ENCODE measurements at regions not wholly inside any gene's neighbourhood (a gene's known extent, or its start where the extent isn't known, plus 50 kb on each side); places are given as distances from the start of the nearest gene placed in this dataset.

- Histone ChIP-seq H3K9me3 (no peaks in the 10 kb centered on the region), H3K4me3 (no peak overlapping the region), H3K36me3 (no peaks in the 10 kb centered on the region), H3K27ac (no peak overlapping the region), H3K4me1 (replicated peaks) (no peaks in the 10 kb centered on the region), H3K27me3 (replicated peaks; ENCODE audit: insufficient read depth) (no peaks in the 10 kb centered on the region)
- TF ChIP-seq POLR2A (IDR thresholded peaks at IDR 0.05) (no peak), POLR2AphosphoS5 (IDR thresholded peaks at IDR 0.05) (no peak)
- TF ChIP-seq, protein P1, sequence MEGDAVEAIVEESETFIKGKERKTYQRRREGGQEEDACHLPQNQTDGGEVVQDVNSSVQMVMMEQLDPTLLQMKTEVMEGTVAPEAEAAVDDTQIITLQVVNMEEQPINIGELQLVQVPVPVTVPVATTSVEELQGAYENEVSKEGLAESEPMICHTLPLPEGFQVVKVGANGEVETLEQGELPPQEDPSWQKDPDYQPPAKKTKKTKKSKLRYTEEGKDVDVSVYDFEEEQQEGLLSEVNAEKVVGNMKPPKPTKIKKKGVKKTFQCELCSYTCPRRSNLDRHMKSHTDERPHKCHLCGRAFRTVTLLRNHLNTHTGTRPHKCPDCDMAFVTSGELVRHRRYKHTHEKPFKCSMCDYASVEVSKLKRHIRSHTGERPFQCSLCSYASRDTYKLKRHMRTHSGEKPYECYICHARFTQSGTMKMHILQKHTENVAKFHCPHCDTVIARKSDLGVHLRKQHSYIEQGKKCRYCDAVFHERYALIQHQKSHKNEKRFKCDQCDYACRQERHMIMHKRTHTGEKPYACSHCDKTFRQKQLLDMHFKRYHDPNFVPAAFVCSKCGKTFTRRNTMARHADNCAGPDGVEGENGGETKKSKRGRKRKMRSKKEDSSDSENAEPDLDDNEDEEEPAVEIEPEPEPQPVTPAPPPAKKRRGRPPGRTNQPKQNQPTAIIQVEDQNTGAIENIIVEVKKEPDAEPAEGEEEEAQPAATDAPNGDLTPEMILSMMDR (IDR thresholded peaks at IDR 0.05) = no peak
- 77% methylated on average over 2 of the region's 2 CpGs for WGBS
- no peak for DNase-seq (ENCODE audit: low spot score)
- intact Hi-C loops (cut with DNase I) = no loop called here
Observed at GRCh38 chr4:31955346-31955745, 1235.2 kb downstream of the PCDH7 start.

GRCh38 chr4:31959972-31960371, 1239.8 kb downstream of the PCDH7 start:
- TF ChIP-seq POLR2AphosphoS5 (IDR thresholded peaks at IDR 0.05) (no peak), POLR2A (IDR thresholded peaks at IDR 0.05) (no peak)
- TF ChIP-seq, protein P1 (IDR thresholded peaks at IDR 0.05) = no peak
- no peaks in the 10 kb centered on the region for H3K27me3 ChIP-seq (replicated peaks; ENCODE audit: insufficient read depth)
- no peak overlapping the region for H3K4me3 ChIP-seq
- H3K27ac ChIP-seq = no peak overlapping the region
- no peaks in the 10 kb centered on the region for H3K4me1 ChIP-seq (replicated peaks)
- intact Hi-C loops (cut with DNase I) = no loop called here
- H3K9me3 ChIP-seq = no peaks in the 10 kb centered on the region
- DNase-seq (ENCODE audit: low spot score) = no peak
- H3K36me3 ChIP-seq = no peaks in the 10 kb centered on the region

- H3K27me3 ChIP-seq (replicated peaks; ENCODE audit: insufficient read depth) = no peaks in the 10 kb centered on the region
- intact Hi-C loops (cut with DNase I) = no loop called here
- no peak overlapping the region for H3K27ac ChIP-seq
- 52% methylated on average over 3 of the region's 3 CpGs for WGBS
- no peak overlapping the region for H3K4me3 ChIP-seq
- no peak for DNase-seq (ENCODE audit: low spot score)
- H3K9me3 ChIP-seq = no peaks in the 10 kb centered on the region
- H3K36me3 ChIP-seq = no peaks in the 10 kb centered on the region
- H3K4me1 ChIP-seq (replicated peaks) = no peaks in the 10 kb centered on the region
- TF ChIP-seq POLR2AphosphoS5 (IDR thresholded peaks at IDR 0.05) = no peak
- TF ChIP-seq POLR2A (IDR thresholded peaks at IDR 0.05) = no peak
- TF ChIP-seq, protein P1 (IDR thresholded peaks at IDR 0.05) = no peak
Observed at GRCh38 chr4:31964685-31965084, 1244.5 kb downstream of the PCDH7 start.

GRCh38 chr4:31968842-31969241, 1248.7 kb downstream of the PCDH7 start:
- no peak for DNase-seq (ENCODE audit: low spot score)
- TF ChIP-seq POLR2AphosphoS5 (IDR thresholded peaks at IDR 0.05) (no peak), POLR2A (IDR thresholded peaks at IDR 0.05) (no peak)
- TF ChIP-seq, protein P1 (IDR thresholded peaks at IDR 0.05) = no peak
- 69% methylated on average over 2 of the region's 2 CpGs for WGBS
- no peaks in the 10 kb centered on the region for H3K36me3 ChIP-seq
- no peak overlapping the region for H3K27ac ChIP-seq
- H3K4me3 ChIP-seq = no peak overlapping the region
- no peaks in the 10 kb centered on the region for H3K4me1 ChIP-seq (replicated peaks)
- no peaks in the 10 kb centered on the region for H3K9me3 ChIP-seq
- intact Hi-C loops (cut with DNase I) = no loop called here
- H3K27me3 ChIP-seq (replicated peaks; ENCODE audit: insufficient read depth) = no peaks in the 10 kb centered on the region

DNA sequence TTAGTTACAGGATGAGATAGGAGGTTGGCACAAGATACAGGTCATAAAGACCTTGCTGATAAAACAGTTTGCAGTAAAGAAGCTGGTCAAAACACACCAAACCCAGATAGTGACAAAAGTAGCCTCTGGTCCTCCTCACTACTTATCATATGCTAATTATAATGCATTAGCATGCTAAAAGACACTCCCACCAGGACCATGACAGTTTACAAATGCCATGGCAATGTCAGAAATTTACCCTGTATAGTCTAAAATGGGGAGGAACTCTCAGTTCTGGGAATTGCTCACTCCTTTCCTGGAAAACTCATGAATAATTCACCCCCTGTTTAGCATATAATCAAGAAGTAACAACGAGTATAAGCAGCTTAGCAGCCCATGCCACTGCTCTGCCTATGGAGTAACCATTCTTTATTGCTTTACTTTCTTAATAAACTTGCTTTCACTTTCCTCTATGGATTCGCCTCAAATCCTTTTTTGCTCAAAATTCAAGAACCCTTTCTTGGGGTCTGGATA, 1254.4 kb downstream of the PCDH7 start:
- H3K4me1 ChIP-seq (replicated peaks) = no peaks in the 10 kb centered on the region
- no peaks in the 10 kb centered on the region for H3K27me3 ChIP-seq (replicated peaks; ENCODE audit: insufficient read depth)
- H3K36me3 ChIP-seq = no peaks in the 10 kb centered on the region
- TF ChIP-seq POLR2AphosphoS5 (IDR thresholded peaks at IDR 0.05) = no peak
- TF ChIP-seq, protein P1 (IDR thresholded peaks at IDR 0.05) = no peak
- TF ChIP-seq POLR2A (IDR thresholded peaks at IDR 0.05) = no peak
- DNase-seq (ENCODE audit: low spot score) = no peak
- H3K27ac ChIP-seq = no peak overlapping the region
- no peaks in the 10 kb centered on the region for H3K9me3 ChIP-seq
- intact Hi-C loops (cut with DNase I) = no loop called here
- WGBS = 77% methylated on average over 2 of the region's 2 CpGs
- H3K4me3 ChIP-seq = no peak overlapping the region
